ENCODE measurements at regions not wholly inside any gene's neighbourhood (a gene's known extent, or its start where the extent isn't known, plus 50 kb on each side); places are given as distances from the start of the nearest gene placed in this dataset.

DNA sequence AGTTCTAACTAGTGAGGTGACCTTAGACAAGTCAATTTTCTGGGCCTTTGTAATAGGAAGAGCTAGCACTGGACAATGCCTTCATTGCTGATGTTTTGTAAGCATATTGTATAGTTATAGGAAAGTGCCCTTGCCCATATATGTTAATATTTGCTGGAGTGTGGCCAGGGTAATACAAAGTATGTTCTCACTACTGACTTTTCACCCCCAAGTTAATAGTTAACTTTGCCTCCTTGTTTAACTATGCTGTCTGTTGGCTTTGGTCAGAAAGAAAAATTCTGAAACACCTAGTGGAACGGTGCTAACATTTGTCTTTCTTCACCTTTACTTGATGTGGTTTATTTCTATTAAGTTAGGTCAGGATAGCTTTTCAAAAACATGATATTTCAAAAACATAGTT, 287.4 kb upstream of the CTNNB1 start:
- Histone ChIP-seq H3K9ac (ENCODE audit: insufficient read depth, low read length, poor library complexity, severe bottlenecking) (no peak overlapping the region), H2AFZ (ENCODE audit: insufficient read depth, low read depth, low read length, poor library complexity, severe bottlenecking) (no peak overlapping the region), H3K27ac (ENCODE audit: low read depth in 1 of 2, low read length in 2 of 2) (no peak overlapping the region), H3K79me2 (ENCODE audit: insufficient read depth, low read length) (no peaks in the 10 kb centered on the region), H4K20me1 (ENCODE audit: insufficient read depth, low read length) (no peaks in the 10 kb centered on the region), H3K4me1 (ENCODE audit: control insufficient read depth in 1 of 2, insufficient read depth in 2 of 2, low read length in 2 of 2) (no peaks in the 10 kb centered on the region), H3K4me2 (replicated peaks; ENCODE audit: extremely low read depth, low read length, poor library complexity, severe bottlenecking) (no peak overlapping the region), H3K27me3 (ENCODE audit: control insufficient read depth in 2 of 2, insufficient read depth in 2 of 2, low read length in 2 of 2) (no peaks in the 10 kb centered on the region), H3K36me3 (replicated peaks in 1 of 2; ENCODE audit: control insufficient read depth in 1 of 2, insufficient read depth in 2 of 2, low read length in 2 of 2) (no peaks in the 10 kb centered on the region), H3K4me3 (replicated peaks in 1 of 3; ENCODE audit: low read depth in 2 of 3, low read length in 3 of 3) (no peak overlapping the region), H3K9me3 (replicated peaks in 1 of 2; ENCODE audit: control insufficient read depth in 1 of 2, insufficient read depth in 1 of 2, low read length in 2 of 2) (peaks cover 0 to 12% of the 10 kb centered on the region in 2 donors)
- Mint-ChIP-seq H3K4me3 (no peak overlapping the region), H3K27me3 (ENCODE audit: low read depth in 3 of 3) (no peaks in the 10 kb centered on the region), H3K27ac (no peak overlapping the region), H3K4me1 (no peaks in the 10 kb centered on the region), H3K36me3 (no peaks in the 10 kb centered on the region), H3K9me3 (peaks cover 0 to 11% (median 6%) of the 10 kb centered on the region in 7 donors)
- WGBS (ENCODE audit: insufficient coverage) = no CpG with 5 or more reads among the region's 1 CpG
- intact Hi-C loops (cut with micrococcal nuclease) = no loop called here
- no peak for DNase-seq
- TF ChIP-seq, protein P1, sequence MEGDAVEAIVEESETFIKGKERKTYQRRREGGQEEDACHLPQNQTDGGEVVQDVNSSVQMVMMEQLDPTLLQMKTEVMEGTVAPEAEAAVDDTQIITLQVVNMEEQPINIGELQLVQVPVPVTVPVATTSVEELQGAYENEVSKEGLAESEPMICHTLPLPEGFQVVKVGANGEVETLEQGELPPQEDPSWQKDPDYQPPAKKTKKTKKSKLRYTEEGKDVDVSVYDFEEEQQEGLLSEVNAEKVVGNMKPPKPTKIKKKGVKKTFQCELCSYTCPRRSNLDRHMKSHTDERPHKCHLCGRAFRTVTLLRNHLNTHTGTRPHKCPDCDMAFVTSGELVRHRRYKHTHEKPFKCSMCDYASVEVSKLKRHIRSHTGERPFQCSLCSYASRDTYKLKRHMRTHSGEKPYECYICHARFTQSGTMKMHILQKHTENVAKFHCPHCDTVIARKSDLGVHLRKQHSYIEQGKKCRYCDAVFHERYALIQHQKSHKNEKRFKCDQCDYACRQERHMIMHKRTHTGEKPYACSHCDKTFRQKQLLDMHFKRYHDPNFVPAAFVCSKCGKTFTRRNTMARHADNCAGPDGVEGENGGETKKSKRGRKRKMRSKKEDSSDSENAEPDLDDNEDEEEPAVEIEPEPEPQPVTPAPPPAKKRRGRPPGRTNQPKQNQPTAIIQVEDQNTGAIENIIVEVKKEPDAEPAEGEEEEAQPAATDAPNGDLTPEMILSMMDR (IDR thresholded peaks at IDR 0.05) = no peak

DNA sequence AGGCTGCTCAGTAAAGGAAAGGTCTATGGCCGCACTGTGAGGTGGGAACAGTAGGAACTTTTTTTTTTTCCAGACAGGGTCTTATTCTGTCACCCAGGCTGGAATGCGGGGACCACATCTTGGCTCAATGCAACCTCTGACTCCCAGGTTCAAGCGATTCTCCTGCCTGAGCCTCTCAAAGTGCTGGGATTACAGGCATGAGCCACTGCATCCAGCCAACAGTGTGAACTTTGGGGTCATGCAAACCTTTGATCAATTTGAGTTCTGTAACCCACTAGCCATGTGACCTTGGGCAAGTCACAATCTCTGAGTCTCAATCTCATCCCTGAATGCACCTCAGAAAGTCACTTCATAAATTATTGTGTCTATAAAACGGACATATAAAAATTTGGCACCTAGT, 286.8 kb upstream of the CTNNB1 start:
- 94% methylated on average over 3 of the region's 4 CpGs for WGBS (ENCODE audit: insufficient coverage)
- TF ChIP-seq, protein P1 (IDR thresholded peaks at IDR 0.05) = no peak
- Histone ChIP-seq H3K4me3 (replicated peaks in 1 of 3; ENCODE audit: low read depth in 2 of 3, low read length in 3 of 3) (no peak overlapping the region), H3K36me3 (replicated peaks in 1 of 2; ENCODE audit: control insufficient read depth in 1 of 2, insufficient read depth in 2 of 2, low read length in 2 of 2) (no peaks in the 10 kb centered on the region), H3K9me3 (replicated peaks in 1 of 2; ENCODE audit: control insufficient read depth in 1 of 2, insufficient read depth in 1 of 2, low read length in 2 of 2) (peaks cover 0 to 12% of the 10 kb centered on the region in 2 donors), H4K20me1 (ENCODE audit: insufficient read depth, low read length) (no peaks in the 10 kb centered on the region), H3K4me2 (replicated peaks; ENCODE audit: extremely low read depth, low read length, poor library complexity, severe bottlenecking) (no peak overlapping the region), H3K9ac (ENCODE audit: insufficient read depth, low read length, poor library complexity, severe bottlenecking) (no peak overlapping the region), H3K4me1 (ENCODE audit: control insufficient read depth in 1 of 2, insufficient read depth in 2 of 2, low read length in 2 of 2) (no peaks in the 10 kb centered on the region), H2AFZ (ENCODE audit: insufficient read depth, low read depth, low read length, poor library complexity, severe bottlenecking) (no peak overlapping the region), H3K27me3 (ENCODE audit: control insufficient read depth in 2 of 2, insufficient read depth in 2 of 2, low read length in 2 of 2) (no peaks in the 10 kb centered on the region), H3K27ac (ENCODE audit: low read depth in 1 of 2, low read length in 2 of 2) (no peak overlapping the region), H3K79me2 (ENCODE audit: insufficient read depth, low read length) (no peaks in the 10 kb centered on the region)
- Mint-ChIP-seq H3K9me3 (peaks cover 0 to 11% (median 6%) of the 10 kb centered on the region in 7 donors), H3K4me3 (no peak overlapping the region), H3K4me1 (no peaks in the 10 kb centered on the region), H3K27ac (no peak overlapping the region), H3K36me3 (no peaks in the 10 kb centered on the region), H3K27me3 (ENCODE audit: low read depth in 3 of 3) (no peaks in the 10 kb centered on the region)
- DNase-seq = no peak
- intact Hi-C loops (cut with micrococcal nuclease) = no loop called here

All from CD14-positive monocyte (primary cell).